Smooth muscle cell (in vitro differentiated cells): ENCODE measurements at regions not wholly inside any gene's neighbourhood (a gene's known extent, or its start where the extent isn't known, plus 50 kb on each side); places are given as distances from the start of the nearest gene placed in this dataset.

Experiments used
- DNase-seq: peaks from one replicate; lab custom pipeline; 2025; ENCODE audit not compliant: unreplicated experiment; lab: John Stamatoyannopoulos, UW
- H2AFZ ChIP-seq: fragments of 200-600 bp; sonication (generic); 2 replicates; pipeline ENCODE4 v1.6.0; 2016; ENCODE audit warnings: antibody characterized with exemption, low read depth, mild to moderate bottlenecking
- H3F3A ChIP-seq: fragments of 200-600 bp; sonication (generic); 2 replicates; pipeline ENCODE4 v1.6.0; 2017; ENCODE audit warnings: antibody characterized with exemption, low read depth
- H3K27ac ChIP-seq: fragments of 200-600 bp; sonication (generic); 2 replicates; pipeline ENCODE4 v1.5.1; 2016; ENCODE audit warnings: low read depth, mild to moderate bottlenecking
- H3K27me3 ChIP-seq: fragments of 200-600 bp; sonication (generic); 2 replicates; pipeline ENCODE4 v1.6.1; 2016; ENCODE audit warnings: low read depth, mild to moderate bottlenecking
- H3K36me3 ChIP-seq: fragments of 200-600 bp; sonication (generic); 2 replicates; pipeline ENCODE4 v1.5.1; 2016; ENCODE audit warnings: low read depth
- H3K4me1 ChIP-seq: fragments of 200-600 bp; sonication (generic); 2 replicates; pipeline ENCODE4 v1.5.1; 2016; ENCODE audit warnings: low read depth
- H3K4me2 ChIP-seq: fragments of 200-600 bp; sonication (generic); 2 replicates; pipeline ENCODE4 v1.6.0; 2016; ENCODE audit warnings: mild to moderate bottlenecking
- H3K4me3 ChIP-seq: fragments of 200-600 bp; sonication (generic); 2 replicates; pipeline ENCODE4 v1.5.1; 2016; ENCODE audit warnings: mild to moderate bottlenecking
- H3K79me2 ChIP-seq: fragments of 200-600 bp; sonication (generic); 2 replicates; pipeline ENCODE4 v1.6.0; 2016; ENCODE audit warnings: low read depth, mild to moderate bottlenecking
- H3K9ac ChIP-seq: fragments of 200-600 bp; sonication (generic); 2 replicates; pipeline ENCODE4 v1.6.0; 2016; ENCODE audit warnings: low read depth
- H3K9me3 ChIP-seq: fragments of 200-600 bp; sonication (generic); replicated peaks from 2 replicates; pipeline ENCODE4 v1.5.1; 2016; ENCODE audit warnings: low read depth
- H4K20me1 ChIP-seq: fragments of 200-600 bp; sonication (generic); 2 replicates; pipeline ENCODE4 v1.6.0; 2016; ENCODE audit warnings: low read depth
- CTCF ChIP-seq: fragments of 200-600 bp; sonication (generic); IDR thresholded peaks from 2 replicates; pipeline ENCODE4 v1.5.1; 2017; ENCODE audit warnings: borderline replicate concordance, mild to moderate bottlenecking, antibody characterized with exemption; ENCODE audit not compliant: insufficient read depth, poor library complexity, severe bottlenecking
- WGBS: methylation state at CpG from one replicate; pipeline ENCODE4 v1.1.7; 2016; ENCODE audit warnings: low lambda C conversion rate; 5-methylcytosine and 5-hydroxymethylcytosine counted together

DNA sequence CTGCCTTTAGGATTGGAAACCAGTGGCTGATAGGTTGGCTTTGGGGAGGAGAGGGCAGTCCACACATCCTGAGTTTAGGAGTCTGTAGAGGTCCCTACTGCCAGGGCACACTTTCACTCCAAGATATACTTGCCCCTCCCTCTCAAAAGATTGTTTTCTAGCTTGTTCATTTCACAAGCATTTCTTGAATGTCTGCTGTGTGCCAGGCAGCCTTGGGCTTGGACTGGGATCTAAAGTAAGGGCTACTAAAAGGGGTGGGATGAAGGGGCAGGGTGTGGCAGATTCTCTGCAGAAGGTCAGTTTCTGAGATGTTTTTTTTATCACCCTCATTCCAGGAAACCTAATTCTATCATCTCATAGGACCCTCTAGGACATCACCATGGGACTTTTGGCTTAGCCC lies 272.4 kb downstream of the SKAP2 start:
- H3F3A ChIP-seq: no peaks in the 10 kb centered on the region
- H4K20me1 ChIP-seq: no peaks in the 10 kb centered on the region
- DNase-seq: no peak
- no peak overlapping the region for H3K4me3 ChIP-seq
- peaks cover 17% of the 10 kb centered on the region for H3K27me3 ChIP-seq
- no peak overlapping the region for H2AFZ ChIP-seq
- H3K9ac ChIP-seq: no peak overlapping the region
- no peak overlapping the region for H3K4me2 ChIP-seq
- H3K79me2 ChIP-seq: no peaks in the 10 kb centered on the region
- H3K4me1 ChIP-seq: no peaks in the 10 kb centered on the region
- TF ChIP-seq CTCF: no peak
- no peaks in the 10 kb centered on the region for H3K36me3 ChIP-seq
- H3K27ac ChIP-seq: no peak overlapping the region
- H3K9me3 ChIP-seq: no peaks in the 10 kb centered on the region

DNA sequence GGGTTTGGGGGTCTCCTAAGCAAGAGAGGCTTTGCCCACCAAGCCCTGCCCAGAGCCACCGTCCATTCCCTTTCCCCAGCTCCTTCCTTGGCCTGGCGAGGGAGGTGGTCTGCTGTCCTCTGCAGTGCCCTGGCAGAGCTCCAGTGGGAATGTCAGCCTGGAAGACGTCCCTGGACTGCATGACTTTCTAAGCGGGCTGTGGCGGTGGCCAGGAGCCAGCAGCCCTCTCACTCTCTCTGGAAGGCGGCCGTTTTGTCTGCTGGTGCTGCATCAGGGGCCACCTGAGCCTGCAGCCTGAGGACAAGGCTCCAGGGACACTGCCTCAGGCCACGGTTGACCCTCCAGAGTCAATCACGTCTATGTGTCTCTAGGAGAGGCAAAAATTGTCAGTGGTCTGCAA lies 271.0 kb downstream of the SKAP2 start:
- no peak for DNase-seq
- H3K4me2 ChIP-seq: no peak overlapping the region
- H3F3A ChIP-seq: no peaks in the 10 kb centered on the region
- no peaks in the 10 kb centered on the region for H3K36me3 ChIP-seq
- 90% methylated on average over 9 of the region's 9 CpGs for WGBS
- no peaks in the 10 kb centered on the region for H3K79me2 ChIP-seq
- no peak overlapping the region for H3K9ac ChIP-seq
- no peak overlapping the region for H3K27ac ChIP-seq
- H3K9me3 ChIP-seq: no peaks in the 10 kb centered on the region
- H4K20me1 ChIP-seq: no peaks in the 10 kb centered on the region
- H3K27me3 ChIP-seq: peaks cover 22% of the 10 kb centered on the region
- no peak overlapping the region for H2AFZ ChIP-seq
- H3K4me1 ChIP-seq: no peaks in the 10 kb centered on the region
- TF ChIP-seq CTCF: no peak
- H3K4me3 ChIP-seq: no peak overlapping the region

DNA sequence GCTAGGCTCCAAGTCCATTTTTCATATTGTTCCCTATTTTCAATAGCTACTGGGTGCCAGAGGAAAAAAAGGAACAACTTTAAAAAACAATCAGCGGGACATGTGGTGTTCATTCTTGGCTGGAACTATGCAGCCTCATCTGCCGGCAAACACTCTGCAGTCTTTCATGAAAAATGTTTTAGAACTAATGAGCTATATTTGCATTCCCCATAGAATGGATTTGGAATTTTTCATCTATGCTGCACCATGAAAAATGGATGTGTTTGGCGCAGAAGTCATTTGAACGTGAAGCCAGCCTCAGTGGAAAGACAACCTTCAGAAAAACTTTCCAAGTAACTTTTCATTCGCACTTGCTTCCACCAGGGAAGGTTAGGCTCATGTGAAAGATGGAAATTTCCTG lies 270.5 kb downstream of the SKAP2 start:
- H2AFZ ChIP-seq: no peak overlapping the region
- no peak overlapping the region for H3K9ac ChIP-seq
- no peaks in the 10 kb centered on the region for H3K79me2 ChIP-seq
- H3F3A ChIP-seq: no peaks in the 10 kb centered on the region
- no peak for DNase-seq
- no peaks in the 10 kb centered on the region for H3K9me3 ChIP-seq
- no peaks in the 10 kb centered on the region for H3K4me1 ChIP-seq
- WGBS: 94% methylated on average over 5 of the region's 5 CpGs
- H3K4me2 ChIP-seq: no peak overlapping the region
- H3K36me3 ChIP-seq: no peaks in the 10 kb centered on the region
- no peak overlapping the region for H3K27ac ChIP-seq
- peaks cover 20% of the 10 kb centered on the region for H3K27me3 ChIP-seq
- no peaks in the 10 kb centered on the region for H4K20me1 ChIP-seq
- no peak overlapping the region for H3K4me3 ChIP-seq
- no peak for TF ChIP-seq CTCF

- Histone ChIP-seq H3K4me3 (no peak overlapping the region), H3K4me1 (no peaks in the 10 kb centered on the region), H3F3A (no peaks in the 10 kb centered on the region), H4K20me1 (no peaks in the 10 kb centered on the region), H3K9ac (no peak overlapping the region), H3K36me3 (no peaks in the 10 kb centered on the region), H3K9me3 (no peaks in the 10 kb centered on the region), H3K79me2 (no peaks in the 10 kb centered on the region), H3K4me2 (no peak overlapping the region), H3K27ac (no peak overlapping the region), H3K27me3 (peaks cover 19% of the 10 kb centered on the region), H2AFZ (no peak overlapping the region)
- TF ChIP-seq CTCF: no peak
- DNase-seq: no peak
- 82% methylated on average over 6 of the region's 6 CpGs for WGBS
Observed at GRCh38 chr7:26594553-26594952, 269.8 kb downstream of the SKAP2 start.
